Fibroblast of lung (primary cell): ENCODE measurements at regions not wholly inside any gene's neighbourhood (a gene's known extent, or its start where the extent isn't known, plus 50 kb on each side); places are given as distances from the start of the nearest gene placed in this dataset.

Source experiments
- CTCF ChIP-seq, 2 donors: IDR thresholded peaks in 1 of 2; conservative IDR thresholded peaks in 1 of 2; 1 replicate in 1 of 2; 2 replicates in 1 of 2; pipeline ENCODE4 v1.5.1; 2011 to 2012; ENCODE audit warnings: low read length in 2 of 2, control low read depth in 1 of 2, inconsistent platforms in 1 of 2, low read depth in 1 of 2, mild to moderate bottlenecking in 1 of 2
- EZH2 ChIP-seq: IDR thresholded peaks from 2 replicates; pipeline ENCODE4 v1.5.1; 2012; ENCODE audit warnings: low read length, control low read depth, mild to moderate bottlenecking; ENCODE audit errors: missing control alignments

GRCh38 chr7:136348142-136348541, 371.0 kb upstream of the MTPN start:
- no peak for TF ChIP-seq CTCF (conservative IDR thresholded peaks at IDR 0.05 in 1 of 2, IDR thresholded peaks at IDR 0.05 in 1 of 2; ENCODE audit: low read depth in 1 of 2, low read length in 2 of 2)
- no peak for TF ChIP-seq EZH2
